HG02678 (cell line): ENCODE measurements at regions not wholly inside any gene's neighbourhood (a gene's known extent, or its start where the extent isn't known, plus 50 kb on each side); places are given as distances from the start of the nearest gene placed in this dataset.
"Not testable (repeated sequence)": the region's sequence is repeated elsewhere in the genome, so short reads cannot be mapped to it uniquely, and the experiment has no call there.

Experiments
- ATAC-seq: cut with Tn5 transposase; IDR thresholded peaks from one replicate; pipeline ENCODE4 v1.9.1; 2021; ENCODE audit warnings: mild to moderate bottlenecking, moderate library complexity; ENCODE audit not compliant: unreplicated experiment

DNA sequence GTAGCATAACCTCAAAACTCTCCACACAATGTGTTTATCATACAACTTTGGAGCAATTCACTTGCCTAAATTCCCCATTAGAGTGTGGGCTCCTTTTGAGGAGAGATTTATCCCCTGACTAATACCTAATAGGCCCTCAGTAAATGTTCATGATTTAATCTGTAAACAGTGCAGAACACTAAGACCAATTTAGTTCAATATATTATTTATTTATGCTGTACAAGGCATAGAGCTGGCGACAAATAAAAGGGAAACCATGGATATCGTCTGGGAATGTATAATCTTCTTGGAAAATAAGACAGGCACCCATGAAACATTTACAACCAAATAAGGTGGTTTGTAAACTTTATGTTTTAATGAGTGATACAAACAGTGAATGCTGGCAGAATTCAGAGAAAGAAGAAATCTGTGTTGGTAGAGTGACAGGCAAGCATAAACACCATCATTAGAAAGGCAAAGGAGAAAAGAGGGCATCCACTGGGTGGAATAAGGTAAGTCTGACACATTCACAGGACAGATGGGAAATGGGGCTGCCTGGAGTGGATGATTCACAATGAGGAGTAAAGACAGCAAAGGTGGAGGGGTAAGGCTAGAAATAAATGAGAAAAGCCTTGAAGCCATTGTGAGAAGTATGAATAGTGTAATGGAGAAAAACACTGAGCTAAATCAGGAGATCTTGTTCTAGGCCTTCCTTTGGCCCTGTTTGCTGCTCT lies 106.1 kb upstream of the MIR17HG start:
- no peak for ATAC-seq

DNA sequence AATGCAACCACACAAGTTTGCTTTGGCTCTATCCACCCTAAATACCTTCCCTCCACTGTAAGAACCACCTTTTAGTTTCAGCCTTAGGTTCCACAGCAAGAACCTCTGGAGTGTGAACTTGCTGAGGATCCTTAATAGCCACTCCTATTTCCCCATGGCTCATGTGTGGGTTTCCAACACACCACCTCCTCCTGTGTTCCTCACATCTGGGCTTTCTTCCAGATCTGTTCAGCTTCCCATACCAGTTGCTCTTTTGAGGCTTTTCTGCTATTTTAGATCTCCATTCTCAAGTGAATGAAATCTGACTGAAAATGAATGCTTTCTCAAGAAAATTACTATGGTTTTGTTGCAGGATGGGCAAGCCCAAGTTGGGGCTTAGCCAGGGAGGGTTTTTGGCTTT lies 104.8 kb upstream of the MIR17HG start:
- no peak for ATAC-seq

DNA sequence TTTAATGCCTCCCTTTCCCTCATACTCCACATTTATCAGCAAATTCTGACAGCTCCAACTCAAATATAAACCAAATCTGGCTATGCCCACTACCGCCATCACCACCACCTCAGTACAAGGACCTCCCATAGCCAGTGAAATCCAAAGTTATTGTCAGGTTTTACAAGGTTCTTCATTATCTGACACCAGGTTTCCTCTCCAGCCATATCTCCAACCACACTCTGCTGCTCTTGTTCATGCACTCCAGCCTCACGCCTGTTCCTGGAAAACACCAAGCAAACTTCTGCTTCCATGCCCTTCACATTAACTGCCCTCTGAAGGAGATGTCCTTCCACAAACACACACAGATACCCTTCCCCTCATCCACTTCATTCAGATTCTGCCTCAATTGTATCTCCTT lies 102.2 kb upstream of the MIR17HG start:
- ATAC-seq, result no peak

DNA sequence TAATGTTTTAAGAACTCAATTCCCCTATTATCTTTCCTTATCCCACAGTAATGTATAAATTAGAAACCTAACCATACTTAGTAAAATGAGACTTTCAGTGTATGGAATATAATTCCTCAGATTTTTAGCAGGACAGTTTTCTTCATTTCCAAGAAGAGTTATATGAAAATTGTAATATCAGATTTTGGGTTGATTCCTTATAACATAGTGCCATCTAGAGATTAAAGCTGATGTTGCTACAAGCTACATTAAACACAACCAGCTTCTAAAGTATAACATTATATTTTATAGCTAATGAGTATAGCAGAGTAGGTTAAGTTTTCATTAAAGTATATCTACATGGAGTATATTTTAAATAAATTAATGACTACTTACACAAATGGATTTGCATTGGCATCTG lies 99.7 kb upstream of the MIR17HG start:
- no peak for ATAC-seq

DNA sequence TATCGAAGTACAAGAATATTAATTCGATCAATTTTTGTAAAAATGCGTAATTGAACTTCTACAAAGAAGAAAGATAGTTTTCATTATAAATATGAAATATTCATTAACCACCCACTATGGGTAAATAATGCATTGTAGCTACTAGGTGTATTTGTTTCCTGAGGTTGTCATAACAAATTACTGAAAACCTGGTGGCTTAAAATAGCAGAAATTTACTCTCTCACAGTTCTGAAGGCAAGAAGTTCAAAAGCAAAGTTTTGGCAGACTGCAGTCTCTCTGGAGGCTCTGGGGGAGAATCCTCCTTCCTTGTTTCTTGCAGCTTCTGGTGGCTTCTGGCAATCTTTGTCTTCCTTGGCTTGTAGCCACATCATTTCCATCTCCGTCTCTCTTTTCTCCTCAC lies 99.2 kb upstream of the MIR17HG start:
- no peak for ATAC-seq

DNA sequence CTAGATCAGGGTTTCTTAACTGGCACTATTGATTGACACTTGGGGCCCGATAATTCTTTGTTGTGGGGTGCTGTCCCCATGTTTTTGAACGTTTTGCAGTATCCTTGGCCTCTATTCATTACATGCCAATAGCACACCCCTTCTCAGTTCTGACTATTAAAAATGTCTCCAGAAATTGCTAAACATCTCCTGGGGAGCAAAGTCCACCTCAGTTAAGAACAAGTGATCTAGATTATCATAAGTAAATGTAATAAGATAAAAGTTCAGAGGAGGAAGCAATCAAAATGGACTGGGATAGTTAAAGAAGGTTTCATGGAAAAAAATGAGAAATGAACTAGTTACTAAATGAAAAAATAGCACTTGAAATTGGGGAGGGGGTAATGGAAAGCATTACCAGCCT lies 98.1 kb upstream of the MIR17HG start:
- no peak for ATAC-seq

DNA sequence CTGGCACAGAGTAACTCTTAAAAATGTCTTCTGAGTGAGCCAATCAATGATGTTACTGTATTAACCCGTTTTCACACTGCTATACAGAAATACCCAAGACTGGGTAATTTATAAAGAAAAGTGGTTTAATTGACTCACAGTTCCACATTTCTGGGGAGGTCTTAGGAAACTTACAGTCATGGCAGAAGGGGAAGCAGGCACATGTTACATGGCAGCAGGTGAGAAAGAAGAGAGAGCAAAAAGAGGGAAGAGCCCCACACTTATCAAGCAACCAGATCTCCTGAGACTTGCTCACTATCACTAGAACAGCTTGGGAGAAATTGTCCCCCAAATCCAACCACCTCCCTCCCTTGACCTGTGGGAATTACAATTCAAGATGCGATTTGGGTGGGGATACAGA lies 97.6 kb upstream of the MIR17HG start:
- no peak for ATAC-seq

DNA sequence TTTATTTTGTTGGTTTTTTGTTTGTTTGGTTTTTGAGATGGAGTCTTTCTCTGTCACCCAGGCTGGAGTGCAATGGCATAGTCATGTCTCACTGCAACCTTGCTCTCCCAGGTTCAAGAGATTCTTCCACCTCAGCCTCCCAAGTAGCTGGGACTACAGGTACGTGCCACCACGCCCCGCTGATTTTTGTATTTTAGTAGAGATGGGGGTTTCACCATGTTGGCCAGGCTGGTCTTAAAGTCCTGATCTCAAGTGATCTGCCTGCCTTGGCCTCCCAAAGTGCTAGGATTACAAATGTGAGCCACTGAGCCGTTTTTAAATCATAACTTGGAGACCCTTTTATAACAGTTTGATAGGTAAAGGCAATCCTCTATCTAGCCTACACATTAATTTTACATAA lies 95.9 kb upstream of the MIR17HG start:
- ATAC-seq, result not testable (repeated sequence)

DNA sequence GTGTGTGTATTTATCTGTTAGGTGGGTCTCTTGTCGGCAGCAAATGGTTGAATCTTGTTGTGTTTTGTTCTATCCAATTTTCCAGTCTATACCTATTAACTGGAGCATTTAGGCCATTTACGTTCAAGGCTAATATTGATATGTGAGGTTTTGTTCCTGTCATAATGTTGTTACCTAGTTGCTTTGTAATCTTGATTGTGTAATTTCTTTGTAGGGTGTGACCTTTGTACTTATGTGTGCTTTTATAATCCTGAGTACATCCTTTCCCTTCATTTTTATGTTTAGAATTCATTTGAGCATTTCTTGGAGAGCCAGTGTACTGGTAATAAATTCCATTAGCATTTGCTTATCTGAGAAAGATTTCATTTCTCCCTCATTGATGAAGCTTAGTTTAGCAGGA lies 83.0 kb upstream of the MIR17HG start:
- no peak for ATAC-seq

DNA sequence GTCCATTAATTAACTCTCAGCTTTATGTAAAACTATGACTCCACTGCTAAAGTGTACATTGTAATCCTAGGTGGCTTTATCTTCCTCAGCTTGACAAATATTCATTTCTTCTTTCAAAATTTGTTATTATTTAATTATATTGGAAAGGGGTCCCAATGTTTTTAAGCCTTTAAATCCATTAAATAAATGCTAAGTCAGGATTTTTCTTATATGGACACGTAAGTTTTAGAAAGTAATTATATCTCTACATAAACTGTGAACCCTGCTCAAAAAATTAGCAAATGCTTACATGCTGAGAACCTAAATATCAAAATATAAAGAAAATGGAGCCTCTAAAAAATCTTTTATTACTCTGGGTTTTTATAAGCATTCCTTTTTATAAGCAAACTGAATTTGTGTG lies 78.2 kb upstream of the MIR17HG start:
- no peak for ATAC-seq

DNA sequence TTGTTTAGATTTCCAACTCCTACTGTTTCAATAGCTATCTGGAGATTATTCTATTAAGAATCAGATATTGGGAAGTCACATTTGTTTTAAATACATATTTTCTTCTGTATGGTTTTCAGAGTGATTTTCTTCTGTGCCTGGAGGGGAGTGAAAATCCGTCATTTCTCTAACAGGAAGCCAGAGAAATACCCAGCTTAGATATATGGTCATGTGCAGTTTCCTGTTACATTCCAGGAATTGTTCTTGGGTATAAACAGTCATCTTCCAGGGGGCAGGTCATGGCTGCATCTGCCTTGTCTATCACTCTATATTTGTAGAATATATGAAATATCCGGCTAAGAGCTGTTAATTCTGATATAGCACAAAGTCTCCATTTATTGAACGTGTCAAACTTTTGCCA lies 77.5 kb upstream of the MIR17HG start:
- ATAC-seq, result no peak

DNA sequence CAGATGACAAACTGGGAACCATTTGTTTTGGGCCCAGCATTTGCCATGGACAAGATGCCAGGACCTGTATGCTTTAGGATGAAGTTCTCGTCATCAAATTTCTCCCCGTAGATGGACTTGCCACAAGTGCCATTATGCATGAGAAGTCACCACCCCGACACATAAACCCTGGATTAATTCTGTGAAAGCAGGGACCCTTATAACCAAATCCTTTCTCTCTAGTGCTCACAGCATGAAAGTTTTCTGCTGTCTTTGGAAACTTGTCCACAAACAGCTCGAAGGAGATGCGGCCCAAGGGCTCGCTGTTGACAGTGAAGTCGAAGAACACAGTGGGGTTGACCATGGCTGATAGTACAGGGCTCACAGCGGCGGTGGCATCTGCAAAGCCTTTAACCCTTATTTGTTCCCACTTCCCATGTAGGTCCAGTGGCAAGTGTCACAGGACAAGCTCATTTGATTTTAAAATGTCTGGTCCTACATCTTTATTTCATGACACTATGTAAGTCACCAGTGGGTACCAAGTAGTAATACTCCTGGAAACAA lies 75.2 kb upstream of the MIR17HG start:
- ATAC-seq, result no peak

DNA sequence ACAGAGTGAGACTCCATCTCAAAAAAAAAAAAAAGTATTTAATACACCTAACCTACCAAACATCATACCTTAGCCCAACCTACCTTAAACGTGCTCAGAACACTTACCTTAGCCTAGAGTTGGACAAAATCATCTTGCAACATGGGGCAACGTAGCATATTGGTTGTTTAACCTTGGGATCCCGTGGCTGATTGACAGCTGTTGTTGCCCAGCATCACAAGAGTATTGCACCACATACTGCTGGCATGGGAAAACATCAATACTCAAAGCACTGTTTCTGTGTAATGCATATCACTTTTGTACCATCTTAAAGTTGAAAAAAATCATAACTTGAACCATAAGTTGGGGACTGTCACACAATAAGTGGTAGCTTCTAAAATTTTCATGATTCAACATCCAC lies 73.8 kb upstream of the MIR17HG start:
- no peak for ATAC-seq

DNA sequence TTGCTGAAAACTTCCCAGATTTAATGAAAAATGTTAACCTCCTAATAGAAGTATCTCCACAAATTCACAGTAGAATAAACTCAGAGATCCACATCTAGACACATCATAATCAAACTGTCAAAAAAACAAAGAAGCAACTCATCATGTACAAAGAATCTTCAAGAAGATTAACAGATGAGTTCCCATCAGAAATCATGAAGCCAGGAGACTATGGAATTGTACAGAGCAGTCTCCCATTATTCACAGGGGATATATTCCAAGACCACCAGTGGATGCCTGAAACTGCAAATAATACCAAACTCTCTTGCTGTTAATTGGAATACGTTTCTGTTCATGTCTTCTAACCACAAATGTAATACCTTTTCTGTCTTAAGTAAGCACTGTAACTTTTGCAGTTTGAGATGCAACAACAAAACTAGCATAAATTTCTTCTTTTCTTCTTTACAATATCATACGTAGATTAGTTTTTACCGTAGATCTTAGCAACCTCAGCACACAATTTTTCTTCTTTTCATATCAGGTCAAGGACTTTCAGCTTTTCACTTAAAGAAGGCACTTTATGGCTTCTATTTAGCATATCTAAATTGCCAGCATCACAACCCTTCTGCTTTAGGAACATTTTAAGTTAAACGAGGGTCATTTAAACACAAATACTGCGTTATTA lies 70.3 kb upstream of the MIR17HG start:
- no peak for ATAC-seq

DNA sequence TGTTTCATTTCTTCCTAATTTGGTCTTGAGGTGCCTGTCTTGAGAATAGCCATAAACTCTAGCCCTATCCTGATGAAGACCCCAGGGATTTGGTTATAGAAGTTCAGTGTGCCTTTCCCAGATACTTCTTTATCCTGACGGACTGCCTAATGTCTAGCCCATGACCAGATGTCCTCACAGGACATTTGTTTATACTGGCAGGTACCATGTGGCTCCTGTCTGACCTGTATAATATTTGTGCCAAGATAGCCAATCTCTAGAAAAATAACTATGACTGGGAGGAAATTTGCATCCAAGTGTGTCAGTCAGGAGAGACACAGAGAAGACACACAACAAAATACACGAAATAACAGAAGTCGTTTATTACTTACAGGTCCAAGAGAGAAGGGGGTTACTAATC lies 69.2 kb upstream of the MIR17HG start:
- ATAC-seq, result no peak

DNA sequence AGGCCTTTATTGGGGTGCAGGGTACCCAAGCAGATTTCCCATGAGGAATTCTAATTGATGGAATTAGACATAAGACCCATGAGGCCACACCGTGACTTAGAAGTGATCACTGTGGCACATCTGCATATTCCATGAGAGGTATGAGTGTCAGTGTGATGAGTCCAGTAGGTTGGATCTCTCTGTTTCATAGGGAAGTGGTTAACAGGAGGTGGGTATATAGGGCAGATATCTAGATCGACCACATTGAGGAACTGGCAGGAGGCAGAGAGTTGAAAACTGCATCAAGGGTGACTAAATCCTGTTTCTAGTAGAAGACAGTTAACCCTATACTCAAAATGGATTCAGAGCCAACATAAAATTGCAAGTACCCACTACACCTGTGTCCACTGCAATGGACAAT lies 68.6 kb upstream of the MIR17HG start:
- no peak for ATAC-seq

DNA sequence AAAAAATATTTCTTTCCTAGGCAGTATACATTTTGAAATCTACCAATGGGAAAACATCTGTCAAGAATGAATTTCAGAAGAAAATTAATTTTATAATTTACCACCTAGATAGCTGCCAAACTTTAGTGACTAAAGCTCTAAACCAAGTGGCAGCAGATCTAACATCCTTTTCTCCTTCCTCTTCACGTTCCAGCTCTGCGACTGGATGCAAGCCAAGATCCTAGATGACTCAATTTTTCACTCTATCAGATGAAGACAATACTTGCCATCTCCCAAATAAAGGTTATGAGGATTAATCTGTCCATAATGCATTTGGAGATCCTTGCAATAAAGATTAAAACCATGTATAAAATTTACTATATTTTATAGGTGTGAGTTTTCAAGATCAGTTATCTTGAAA lies 66.7 kb upstream of the MIR17HG start:
- no peak for ATAC-seq

DNA sequence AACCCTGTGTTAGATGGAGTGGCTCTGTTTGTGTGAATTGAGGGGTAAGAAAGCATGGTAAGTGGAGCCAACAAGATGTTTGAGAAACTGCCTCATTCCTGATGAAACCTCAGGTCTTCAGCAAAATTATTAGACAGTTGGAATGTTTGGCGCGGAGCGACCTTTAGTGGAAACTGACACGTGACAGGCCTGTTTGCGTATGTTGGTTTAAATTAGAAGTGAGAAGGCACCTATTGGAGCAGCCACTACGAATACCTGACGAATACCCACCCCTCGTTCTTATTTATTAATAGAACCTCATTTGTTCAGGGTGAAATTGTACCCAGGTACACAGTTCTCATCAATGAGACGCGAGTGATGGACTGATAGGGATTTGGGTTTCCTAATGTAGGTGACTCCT lies 63.2 kb upstream of the MIR17HG start:
- no peak for ATAC-seq

DNA sequence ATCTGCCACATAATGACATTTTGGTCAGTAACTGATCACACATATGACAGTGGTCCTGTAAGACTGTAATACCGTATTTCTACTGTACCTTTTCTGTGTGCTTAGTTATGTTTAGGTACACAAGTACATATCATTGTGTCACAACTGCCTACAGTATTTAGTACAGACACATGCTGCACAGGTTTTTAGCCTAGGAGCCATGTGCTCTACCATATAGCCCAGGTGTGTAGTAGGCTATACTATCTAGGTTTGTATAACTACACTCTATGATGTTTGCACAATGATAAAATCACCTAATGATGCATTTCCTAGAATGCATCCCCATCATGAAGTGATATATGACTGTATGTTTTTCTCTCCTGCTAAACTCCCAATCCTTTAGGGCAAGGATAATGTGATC lies 61.2 kb upstream of the MIR17HG start:
- ATAC-seq, result no peak

DNA sequence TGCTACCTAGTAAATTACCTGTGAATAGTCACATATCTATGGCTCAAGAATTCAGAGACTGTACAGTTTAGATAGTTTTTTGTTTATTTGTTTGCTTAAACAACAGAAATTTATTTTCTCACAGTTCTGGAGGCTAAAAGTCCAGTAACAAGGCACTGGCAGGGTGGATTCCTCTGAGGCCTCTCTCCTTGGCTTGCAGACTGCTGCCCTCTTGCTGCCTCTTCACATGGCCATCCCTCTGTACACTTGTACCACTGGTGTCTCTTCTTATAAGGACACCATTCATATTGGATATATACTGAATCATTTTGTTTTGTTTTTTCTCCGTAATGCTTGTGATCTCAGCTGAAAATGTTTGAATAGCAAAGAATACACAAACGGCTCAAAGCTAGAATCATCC lies 56.4 kb upstream of the MIR17HG start:
- no peak for ATAC-seq

DNA sequence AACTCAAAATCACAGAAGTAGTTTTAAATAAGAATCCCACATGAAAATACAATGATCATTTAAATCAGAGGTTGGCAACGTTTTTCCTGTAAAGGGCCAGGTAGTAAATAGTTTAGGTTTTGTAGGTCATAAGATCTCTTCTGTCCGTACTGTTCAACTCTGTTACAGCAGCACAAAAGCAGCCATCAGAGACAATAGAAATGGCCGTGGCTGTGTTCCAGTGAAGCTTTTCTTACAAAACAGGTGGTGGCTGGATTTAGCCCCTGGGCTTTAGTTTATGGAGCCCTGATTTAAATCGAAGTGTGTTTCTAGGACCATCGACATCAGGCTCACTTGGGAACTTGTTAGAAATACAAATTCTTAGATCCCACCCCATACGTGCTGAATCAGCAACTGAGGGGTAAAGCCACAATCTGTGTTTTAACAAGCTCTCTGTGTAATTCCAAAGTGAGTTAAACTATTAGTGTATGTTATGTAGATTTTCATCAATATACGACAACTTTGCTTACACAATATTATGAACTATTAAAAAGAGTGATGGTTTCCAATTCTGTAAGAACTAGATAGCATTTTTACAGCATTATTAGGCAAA lies 54.8 kb upstream of the MIR17HG start:
- no peak for ATAC-seq

DNA sequence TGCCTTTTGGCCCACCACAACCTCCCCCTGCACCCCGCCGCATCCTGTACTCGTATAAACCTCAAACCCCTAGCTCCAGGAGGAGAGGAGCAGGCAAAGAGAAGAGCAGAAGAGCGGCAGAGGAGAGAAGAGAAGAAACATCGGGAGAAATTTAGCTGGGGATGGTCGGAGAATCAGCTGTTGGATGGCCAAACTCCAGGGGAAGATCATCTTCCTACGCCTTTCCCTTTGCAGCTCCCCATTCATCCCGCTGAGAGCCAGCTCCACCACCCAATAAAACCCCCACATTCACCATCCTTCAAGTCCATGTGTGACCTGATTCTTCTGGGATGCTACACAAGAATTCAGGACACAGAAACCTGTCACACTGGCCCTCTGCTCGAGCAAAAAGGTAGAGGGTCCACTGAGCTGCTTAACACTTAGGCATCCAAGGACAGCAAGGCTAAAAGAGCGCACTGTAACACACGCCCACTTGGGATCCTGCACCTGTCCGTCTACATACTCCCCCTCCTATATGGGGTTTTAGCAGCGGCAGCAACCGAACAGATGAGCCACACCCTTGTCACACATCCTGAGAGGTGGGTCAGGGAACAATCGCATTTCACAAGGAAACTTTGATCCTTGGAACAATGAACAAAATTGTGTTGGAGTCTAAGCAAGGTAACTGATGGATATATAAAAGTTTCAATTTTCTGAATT lies 51.6 kb upstream of the MIR17HG start:
- ATAC-seq, result no peak
